Esophagus squamous epithelium (tissue), 5 donors: ENCODE measurements at regions not wholly inside any gene's neighbourhood (a gene's known extent, or its start where the extent isn't known, plus 50 kb on each side); places are given as distances from the start of the nearest gene placed in this dataset.

Experiments
- DNase-seq: peaks from one replicate; lab custom pipeline; 2025; lab: John Stamatoyannopoulos, UW
- H3K27ac ChIP-seq, 4 donors: fragments of 200-600 bp; sonication (generic); one replicate each; pipeline ENCODE4 v1.5.1; 2016 to 2019; ENCODE audit warnings: mild to moderate bottlenecking in 1 of 4
- H3K27me3 ChIP-seq, 4 donors: fragments of 200-600 bp; sonication (generic); 1 replicate in 3 of 4; 2 replicates in 1 of 4; pipeline versions ENCODE4 v1.5.1 to v1.6.0; 2017 to 2021; ENCODE audit warnings: antibody characterized with exemption in 1 of 4
- H3K36me3 ChIP-seq, 3 donors: fragments of 200-600 bp; sonication (generic); one replicate each; pipeline ENCODE4 v1.5.1; 2016 to 2019
- H3K4me1 ChIP-seq, 3 donors: fragments of 200-600 bp; sonication (generic); one replicate each; pipeline ENCODE4 v1.5.1; 2017 to 2019
- H3K4me3 ChIP-seq, 4 donors: fragments of 200-600 bp; sonication (generic); 1 replicate in 3 of 4; 2 replicates in 1 of 4; pipeline ENCODE4 v1.5.1; 2016 to 2019; ENCODE audit warnings: mild to moderate bottlenecking in 2 of 4, moderate library complexity in 1 of 4
- H3K9me3 ChIP-seq, 3 donors: fragments of 200-600 bp; sonication (generic); one replicate each; pipeline ENCODE4 v1.5.1; 2016 to 2019
- POLR2A ChIP-seq, 4 donors: fragments of 450-650 bp; IDR thresholded peaks; one replicate each; pipeline ENCODE4 v1.6.1; 2017; ENCODE audit warnings: antibody characterized with exemption in 4 of 4, mild to moderate bottlenecking in 4 of 4, moderate library complexity in 3 of 4
- WGBS, 2 donors: methylation state at CpG; one replicate each; pipeline ENCODE4 v1.1.5; 2018; 5-methylcytosine and 5-hydroxymethylcytosine counted together
- intact Hi-C: fragments of 100-400 bp; cut with DNase I; formaldehyde crosslinking; loops from one replicate; pipeline ENCODE4 v1.15.0; 2022
- TF ChIP-seq, protein P1 (sequence below), 6 experiments: fragments of 450-650 bp in 4 of 6; fragments of 200-600 bp in 2 of 6; sonication (generic) in 2 of 6; IDR thresholded peaks; one replicate each; pipeline ENCODE4 v1.5.1; 2016 to 2019; ENCODE audit warnings: antibody characterized with exemption in 6 of 6, mild to moderate bottlenecking in 4 of 6, moderate library complexity in 4 of 6
- donor health status: DM: yes; HTN: yes; CAD: no.

GRCh38 chr3:168981396-168981795 lies 682.1 kb downstream of the MECOM start:
- intact Hi-C loops, result no loop called here
- DNase-seq, result no peak
- 50 to 66% methylated on average over 4 of the region's 4 CpGs for WGBS, 2 donors
- no peaks in the 10 kb centered on the region for H3K36me3 ChIP-seq
- no peak overlapping the region for H3K4me3 ChIP-seq
- H3K9me3 ChIP-seq, result no peaks in the 10 kb centered on the region
- TF ChIP-seq, protein P1, sequence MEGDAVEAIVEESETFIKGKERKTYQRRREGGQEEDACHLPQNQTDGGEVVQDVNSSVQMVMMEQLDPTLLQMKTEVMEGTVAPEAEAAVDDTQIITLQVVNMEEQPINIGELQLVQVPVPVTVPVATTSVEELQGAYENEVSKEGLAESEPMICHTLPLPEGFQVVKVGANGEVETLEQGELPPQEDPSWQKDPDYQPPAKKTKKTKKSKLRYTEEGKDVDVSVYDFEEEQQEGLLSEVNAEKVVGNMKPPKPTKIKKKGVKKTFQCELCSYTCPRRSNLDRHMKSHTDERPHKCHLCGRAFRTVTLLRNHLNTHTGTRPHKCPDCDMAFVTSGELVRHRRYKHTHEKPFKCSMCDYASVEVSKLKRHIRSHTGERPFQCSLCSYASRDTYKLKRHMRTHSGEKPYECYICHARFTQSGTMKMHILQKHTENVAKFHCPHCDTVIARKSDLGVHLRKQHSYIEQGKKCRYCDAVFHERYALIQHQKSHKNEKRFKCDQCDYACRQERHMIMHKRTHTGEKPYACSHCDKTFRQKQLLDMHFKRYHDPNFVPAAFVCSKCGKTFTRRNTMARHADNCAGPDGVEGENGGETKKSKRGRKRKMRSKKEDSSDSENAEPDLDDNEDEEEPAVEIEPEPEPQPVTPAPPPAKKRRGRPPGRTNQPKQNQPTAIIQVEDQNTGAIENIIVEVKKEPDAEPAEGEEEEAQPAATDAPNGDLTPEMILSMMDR (IDR thresholded peaks at IDR 0.05), result no peak
- H3K27me3 ChIP-seq, result no peaks in the 10 kb centered on the region
- H3K27ac ChIP-seq, result no peak overlapping the region
- no peaks in the 10 kb centered on the region for H3K4me1 ChIP-seq

GRCh38 chr3:168977716-168978374 lies 685.7 kb downstream of the MECOM start:
- H3K4me3 ChIP-seq, result no peak overlapping the region
- H3K36me3 ChIP-seq, result no peaks in the 10 kb centered on the region
- WGBS, 2 donors, result 49 to 54% methylated on average over 5 of the region's 5 CpGs
- H3K27ac ChIP-seq, result no peak overlapping the region
- no peaks in the 10 kb centered on the region for H3K9me3 ChIP-seq
- H3K4me1 ChIP-seq, result peaks cover 0 to 8% (median 0%) of the 10 kb centered on the region in 3 donors
- no peak for DNase-seq
- no peak for TF ChIP-seq POLR2A (IDR thresholded peaks at IDR 0.05)
- TF ChIP-seq, protein P1 (IDR thresholded peaks at IDR 0.05), result no peak
- no peaks in the 10 kb centered on the region for H3K27me3 ChIP-seq
- intact Hi-C loops, result no loop called here

- DNase-seq, result no peak
- Histone ChIP-seq H3K27me3 (no peaks in the 10 kb centered on the region), H3K36me3 (no peaks in the 10 kb centered on the region), H3K4me1 (peaks cover 0 to 8% (median 0%) of the 10 kb centered on the region in 3 donors), H3K4me3 (no peak overlapping the region), H3K9me3 (no peaks in the 10 kb centered on the region), H3K27ac (no peak overlapping the region)
- 59 to 77% methylated on average over 2 of the region's 2 CpGs for WGBS, 2 donors
- TF ChIP-seq POLR2A (IDR thresholded peaks at IDR 0.05), result no peak
- TF ChIP-seq, protein P1 (IDR thresholded peaks at IDR 0.05), result no peak
- intact Hi-C loops, result no loop called here
Measured at GRCh38 chr3:168976969-168977368, 686.5 kb downstream of the MECOM start.

DNA sequence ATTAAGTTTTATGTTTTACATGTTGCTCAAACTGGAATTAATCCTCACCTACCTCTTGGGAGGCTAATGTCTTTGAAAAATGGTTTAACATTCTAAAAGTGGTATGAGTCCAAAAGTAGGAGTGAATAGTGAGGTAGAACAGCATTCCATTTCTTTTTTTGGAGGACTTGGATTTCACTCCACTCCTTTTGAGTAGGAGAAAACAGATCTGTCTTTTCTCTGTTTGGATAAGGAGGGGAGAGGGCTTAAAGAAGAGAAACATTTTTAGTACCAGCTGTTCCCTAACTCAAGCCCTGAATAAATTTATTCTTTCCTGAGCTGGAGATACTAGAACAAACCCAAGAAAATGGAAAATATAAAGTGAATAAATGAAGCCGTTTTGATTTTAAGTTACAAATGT lies 687.9 kb downstream of the MECOM start:
- 40 to 50% methylated on average over 1 of the region's 1 CpG for WGBS, 2 donors
- no peaks in the 10 kb centered on the region for H3K36me3 ChIP-seq
- H3K27me3 ChIP-seq, result no peaks in the 10 kb centered on the region
- DNase-seq, result no peak
- no peak for TF ChIP-seq POLR2A (IDR thresholded peaks at IDR 0.05)
- TF ChIP-seq, protein P1 (IDR thresholded peaks at IDR 0.05), result no peak
- H3K9me3 ChIP-seq, result no peaks in the 10 kb centered on the region
- peaks cover 0 to 8% (median 0%) of the 10 kb centered on the region in 3 donors for H3K4me1 ChIP-seq
- intact Hi-C loops, result no loop called here
- H3K27ac ChIP-seq, result peak overlapping the region in 1 of 4 donors; percentile 11
- H3K4me3 ChIP-seq, result no peak overlapping the region

GRCh38 chr3:168974617-168975403 lies 688.7 kb downstream of the MECOM start:
- H3K36me3 ChIP-seq, result no peaks in the 10 kb centered on the region
- intact Hi-C loops, result no loop called here
- H3K4me3 ChIP-seq, result no peak overlapping the region
- TF ChIP-seq POLR2A (IDR thresholded peaks at IDR 0.05), result no peak
- TF ChIP-seq, protein P1 (IDR thresholded peaks at IDR 0.05), result no peak
- H3K4me1 ChIP-seq, result peaks cover 0 to 8% (median 0%) of the 10 kb centered on the region in 3 donors
- no peak for DNase-seq
- H3K9me3 ChIP-seq, result no peaks in the 10 kb centered on the region
- H3K27me3 ChIP-seq, result no peaks in the 10 kb centered on the region
- no peak overlapping the region for H3K27ac ChIP-seq
